ENCODE measurements at regions not wholly inside any gene's neighbourhood (a gene's known extent, or its start where the extent isn't known, plus 50 kb on each side); places are given as distances from the start of the nearest gene placed in this dataset.

DNA sequence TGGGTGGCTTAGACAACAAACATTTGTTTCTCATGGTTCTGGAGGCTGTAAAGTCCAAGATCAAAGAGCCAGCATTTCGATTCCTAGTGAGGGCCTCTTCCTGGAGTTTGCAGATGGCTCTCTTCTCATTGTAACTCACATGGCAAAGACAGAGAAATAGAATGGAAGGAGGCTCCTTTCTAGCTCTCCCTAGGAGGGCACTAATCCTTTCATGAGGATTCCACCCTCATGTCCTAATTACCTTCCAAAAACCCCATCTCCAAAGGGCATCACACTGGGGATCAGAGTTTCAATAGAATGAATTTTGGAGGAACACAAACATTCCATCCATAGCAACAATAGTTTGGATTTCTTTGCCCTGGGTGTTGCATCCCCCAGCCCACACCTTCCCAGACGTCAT is 247.3 kb downstream of the TTLL7 start:
- DNase-seq (ENCODE audit: extremely low read depth, low read depth), result no peak
- TF ChIP-seq, protein P1, sequence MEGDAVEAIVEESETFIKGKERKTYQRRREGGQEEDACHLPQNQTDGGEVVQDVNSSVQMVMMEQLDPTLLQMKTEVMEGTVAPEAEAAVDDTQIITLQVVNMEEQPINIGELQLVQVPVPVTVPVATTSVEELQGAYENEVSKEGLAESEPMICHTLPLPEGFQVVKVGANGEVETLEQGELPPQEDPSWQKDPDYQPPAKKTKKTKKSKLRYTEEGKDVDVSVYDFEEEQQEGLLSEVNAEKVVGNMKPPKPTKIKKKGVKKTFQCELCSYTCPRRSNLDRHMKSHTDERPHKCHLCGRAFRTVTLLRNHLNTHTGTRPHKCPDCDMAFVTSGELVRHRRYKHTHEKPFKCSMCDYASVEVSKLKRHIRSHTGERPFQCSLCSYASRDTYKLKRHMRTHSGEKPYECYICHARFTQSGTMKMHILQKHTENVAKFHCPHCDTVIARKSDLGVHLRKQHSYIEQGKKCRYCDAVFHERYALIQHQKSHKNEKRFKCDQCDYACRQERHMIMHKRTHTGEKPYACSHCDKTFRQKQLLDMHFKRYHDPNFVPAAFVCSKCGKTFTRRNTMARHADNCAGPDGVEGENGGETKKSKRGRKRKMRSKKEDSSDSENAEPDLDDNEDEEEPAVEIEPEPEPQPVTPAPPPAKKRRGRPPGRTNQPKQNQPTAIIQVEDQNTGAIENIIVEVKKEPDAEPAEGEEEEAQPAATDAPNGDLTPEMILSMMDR (IDR thresholded peaks at IDR 0.05; ENCODE audit: low read depth, low read length), result no peak

DNA sequence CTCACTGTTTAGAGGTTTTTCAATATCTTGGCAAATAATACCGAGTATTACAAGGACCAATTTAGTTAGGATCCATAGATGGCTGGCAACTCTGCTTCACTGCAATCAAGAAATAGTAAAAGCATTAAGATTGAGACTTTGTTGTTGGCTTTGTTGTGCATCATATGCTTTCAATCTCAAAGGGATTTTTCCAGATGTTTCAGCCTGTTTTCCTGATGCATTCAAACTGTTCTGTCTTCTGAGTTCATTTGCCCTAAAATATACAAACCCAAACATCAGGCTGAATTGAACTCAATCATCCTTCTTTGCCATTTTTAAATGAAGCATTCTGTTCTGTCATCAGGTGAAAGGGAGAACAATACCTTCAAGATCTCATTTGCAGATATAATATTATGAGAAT is 248.7 kb downstream of the TTLL7 start:
- TF ChIP-seq, protein P1 (IDR thresholded peaks at IDR 0.05; ENCODE audit: low read depth, low read length), result no peak
- DNase-seq (ENCODE audit: extremely low read depth, low read depth), result no peak

DNA sequence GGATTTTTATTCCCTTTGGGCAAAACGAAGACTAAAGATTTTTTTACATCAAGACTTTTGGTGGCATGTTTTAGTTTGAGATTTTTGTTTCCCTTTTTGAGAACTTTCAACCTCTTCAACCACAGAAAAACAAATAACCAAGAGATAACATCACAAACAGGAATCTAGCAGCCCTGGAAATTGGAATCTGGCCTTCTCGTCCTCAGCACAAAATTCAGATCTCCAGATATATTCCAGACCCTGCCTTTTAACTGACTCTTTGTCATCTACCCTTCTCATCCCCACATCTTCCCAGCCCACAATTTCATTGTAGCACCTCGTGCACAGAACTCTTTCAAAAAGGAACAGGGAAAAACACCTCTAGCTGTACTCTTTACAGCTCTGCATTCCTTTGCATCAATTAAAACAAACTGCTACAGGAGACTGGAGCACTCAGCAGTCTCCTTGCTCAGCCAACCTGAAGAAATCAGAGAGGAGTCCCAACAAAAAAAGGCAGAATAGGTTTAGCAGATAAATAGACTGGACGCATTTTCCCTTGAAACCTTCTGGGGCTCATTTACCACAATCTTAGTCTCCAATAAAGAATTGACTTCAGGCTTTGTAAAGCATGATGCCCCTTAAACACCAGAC is 251.0 kb downstream of the TTLL7 start:
- no peak for DNase-seq (ENCODE audit: extremely low read depth, low read depth)
- TF ChIP-seq, protein P1 (IDR thresholded peaks at IDR 0.05; ENCODE audit: low read depth, low read length), result no peak

DNA sequence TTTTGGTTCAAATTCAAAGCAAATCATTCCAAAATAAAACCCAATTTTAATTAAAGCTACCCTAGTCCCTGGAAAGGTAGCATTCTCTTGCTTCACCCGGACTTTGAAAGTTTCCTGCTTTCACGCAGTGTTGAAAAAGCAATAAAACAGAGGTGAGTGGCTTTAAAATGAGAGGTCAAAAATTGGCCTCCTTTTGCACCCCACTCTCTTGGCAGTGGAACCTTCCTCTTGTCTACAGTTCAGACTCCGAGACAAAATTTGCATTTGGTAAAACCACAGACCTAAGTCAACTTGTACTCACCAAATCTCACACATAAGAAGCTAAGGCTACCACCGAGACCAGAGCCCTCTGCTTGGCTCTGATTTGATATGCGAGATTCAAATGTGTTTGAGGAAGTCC is 252.7 kb downstream of the TTLL7 start:
- TF ChIP-seq, protein P1 (IDR thresholded peaks at IDR 0.05; ENCODE audit: low read depth, low read length), result no peak

DNA sequence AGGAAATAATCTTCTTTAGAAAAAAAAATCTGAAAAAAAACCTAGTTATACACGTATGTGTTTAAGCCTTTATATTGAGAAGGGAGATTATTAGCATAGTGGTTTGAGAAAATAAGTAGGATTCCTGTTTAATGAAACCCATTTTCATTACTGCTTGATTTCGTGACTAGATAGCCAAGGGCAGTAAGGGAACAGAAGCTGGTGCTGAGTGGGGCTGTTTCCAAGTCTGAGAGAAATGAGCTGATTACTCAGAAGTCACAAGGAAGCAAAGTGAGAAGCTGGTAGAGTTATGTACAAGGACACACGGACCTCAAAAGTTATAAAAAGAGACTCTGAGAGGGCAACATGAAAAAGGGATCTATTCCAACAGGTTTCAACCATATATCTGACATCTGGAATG is 256.5 kb downstream of the TTLL7 start:
- no peak for DNase-seq (ENCODE audit: extremely low read depth, low read depth)
- TF ChIP-seq, protein P1 (IDR thresholded peaks at IDR 0.05; ENCODE audit: low read depth, low read length), result no peak

More for the DNA sequence above, 252.7 kb downstream of the TTLL7 start:
- no peak for DNase-seq (ENCODE audit: extremely low read depth, low read depth)

DNA sequence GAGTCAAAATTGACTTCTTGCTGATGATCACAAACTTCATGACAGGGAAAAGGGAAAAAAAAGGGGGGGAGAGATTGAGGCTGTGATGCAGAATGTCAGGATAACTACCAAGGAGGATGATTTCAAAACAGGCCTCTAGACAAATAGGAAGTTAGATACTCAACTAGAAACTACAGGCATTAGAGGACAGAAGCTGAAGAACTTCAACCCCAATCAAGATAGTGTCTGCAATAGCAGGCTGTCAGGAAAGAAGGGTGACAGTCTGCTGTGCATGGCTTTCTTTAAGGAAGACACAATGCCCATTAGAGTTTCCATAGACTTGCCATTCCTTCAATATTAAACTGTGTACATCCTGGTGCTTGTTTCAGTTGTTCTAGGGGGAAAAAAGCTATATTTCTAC is 257.2 kb downstream of the TTLL7 start:
- DNase-seq (ENCODE audit: extremely low read depth, low read depth), result no peak
- TF ChIP-seq, protein P1 (IDR thresholded peaks at IDR 0.05; ENCODE audit: low read depth, low read length), result no peak

DNA sequence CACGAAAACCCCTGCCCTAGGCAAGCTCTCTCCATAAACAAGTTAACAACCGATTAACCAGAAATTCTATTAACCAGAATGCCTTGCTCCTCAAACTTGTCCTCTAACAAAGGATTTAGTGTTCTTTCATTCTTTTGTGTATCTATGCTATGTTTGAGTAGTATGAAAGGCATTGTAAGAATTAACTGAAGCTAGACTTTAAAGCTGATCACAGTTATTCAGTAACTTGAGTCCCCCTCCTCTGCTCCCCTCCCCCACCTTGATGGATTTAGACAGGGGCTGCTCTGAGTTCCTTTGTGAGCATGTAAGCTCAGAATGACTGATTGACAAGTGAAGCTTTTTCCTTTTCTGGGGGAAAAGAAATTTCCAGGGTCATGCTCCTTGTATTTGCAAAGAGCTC is 257.6 kb downstream of the TTLL7 start:
- no peak for DNase-seq (ENCODE audit: extremely low read depth, low read depth)
- TF ChIP-seq, protein P1 (IDR thresholded peaks at IDR 0.05; ENCODE audit: low read depth, low read length), result no peak

All from AG09319 (cell line).